HG02885 (cell line): ENCODE measurements at regions not wholly inside any gene's neighbourhood (a gene's known extent, or its start where the extent isn't known, plus 50 kb on each side); places are given as distances from the start of the nearest gene placed in this dataset.

Source experiments
- ATAC-seq: cut with Tn5 transposase; IDR thresholded peaks from one replicate; pipeline ENCODE4 v1.9.1; 2021; ENCODE audit warnings: mild to moderate bottlenecking; ENCODE audit not compliant: unreplicated experiment, poor library complexity

GRCh38 chr4:134309715-134310114 is 108.1 kb upstream of the PABPC4L start:
- ATAC-seq, result no peak

GRCh38 chr4:134308910-134309309 is 107.3 kb upstream of the PABPC4L start:
- ATAC-seq, result no peak

- no peak for ATAC-seq
Measured at GRCh38 chr4:134298313-134298712, 96.7 kb upstream of the PABPC4L start.

- no peak for ATAC-seq
Measured at GRCh38 chr4:134297765-134298164, 96.2 kb upstream of the PABPC4L start.

- ATAC-seq, result no peak
Measured at GRCh38 chr4:134282680-134283079, 81.1 kb upstream of the PABPC4L start.

GRCh38 chr4:134278675-134279074 is 77.1 kb upstream of the PABPC4L start:
- no peak for ATAC-seq

GRCh38 chr4:134276476-134276875 is 74.9 kb upstream of the PABPC4L start:
- ATAC-seq, result no peak

- no peak for ATAC-seq
Measured at GRCh38 chr4:134260126-134260525, 58.5 kb upstream of the PABPC4L start.
